Mesothelial cell of epicardium (in vitro differentiated cells): ENCODE measurements at regions not wholly inside any gene's neighbourhood (a gene's known extent, or its start where the extent isn't known, plus 50 kb on each side); places are given as distances from the start of the nearest gene placed in this dataset.

Experiments used
- DNase-seq, 2 experiments: peaks; one replicate each; pipeline ENCODE4 v3.0.0; 2021; ENCODE audit warnings: low spot score in 2 of 2; ENCODE audit not compliant: unreplicated experiment in 2 of 2
- H3K27ac Mint-ChIP-seq: 2 replicates; pipeline ENCODE4 v1.8.0; 2021; ENCODE audit warnings: mixed read lengths
- H3K27me3 Mint-ChIP-seq: 2 replicates; pipeline ENCODE4 v1.8.0; 2021; ENCODE audit warnings: low read depth, mixed read lengths
- H3K36me3 Mint-ChIP-seq: 2 replicates; pipeline ENCODE4 v1.8.0; 2021; ENCODE audit warnings: mixed read lengths
- H3K4me1 Mint-ChIP-seq: 2 replicates; pipeline ENCODE4 v1.8.0; 2021; ENCODE audit warnings: mixed read lengths
- H3K4me3 Mint-ChIP-seq: 2 replicates; pipeline ENCODE4 v1.8.0; 2021; ENCODE audit warnings: mild to moderate bottlenecking, moderate library complexity, mixed read lengths
- H3K9me3 Mint-ChIP-seq: 2 replicates; pipeline ENCODE4 v1.8.0; 2021; ENCODE audit warnings: mixed read lengths
- TF ChIP-seq, protein P1 (sequence below): fragments of 200-600 bp; sonication (generic); IDR thresholded peaks from one replicate; pipeline ENCODE4 v1.5.0; 2021; ENCODE audit warnings: antibody characterized with exemption; ENCODE audit not compliant: unreplicated experiment

DNA sequence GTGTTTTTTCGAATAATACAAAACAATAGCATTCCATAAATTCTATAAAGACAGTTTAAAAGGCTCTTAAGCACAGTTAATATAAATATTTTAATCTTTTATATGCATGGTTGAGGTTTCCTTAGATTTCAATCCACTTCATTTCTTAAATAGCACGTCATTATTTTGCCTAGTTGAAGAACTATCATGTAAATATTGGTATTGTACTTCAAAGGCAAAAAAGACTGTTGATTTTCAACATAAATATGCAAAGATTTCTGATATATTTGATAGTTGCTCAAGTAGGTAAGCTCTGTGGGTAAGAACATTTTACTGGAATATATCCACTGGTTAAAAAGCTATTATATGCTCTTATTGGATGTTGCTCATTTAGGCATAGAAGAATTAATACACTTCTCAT, 458.6 kb downstream of the NR2F1-AS1 start:
- no peaks in the 10 kb centered on the region for H3K36me3 Mint-ChIP-seq
- no peak overlapping the region for H3K27ac Mint-ChIP-seq
- peaks cover 13% of the 10 kb centered on the region for H3K4me1 Mint-ChIP-seq
- TF ChIP-seq, protein P1, sequence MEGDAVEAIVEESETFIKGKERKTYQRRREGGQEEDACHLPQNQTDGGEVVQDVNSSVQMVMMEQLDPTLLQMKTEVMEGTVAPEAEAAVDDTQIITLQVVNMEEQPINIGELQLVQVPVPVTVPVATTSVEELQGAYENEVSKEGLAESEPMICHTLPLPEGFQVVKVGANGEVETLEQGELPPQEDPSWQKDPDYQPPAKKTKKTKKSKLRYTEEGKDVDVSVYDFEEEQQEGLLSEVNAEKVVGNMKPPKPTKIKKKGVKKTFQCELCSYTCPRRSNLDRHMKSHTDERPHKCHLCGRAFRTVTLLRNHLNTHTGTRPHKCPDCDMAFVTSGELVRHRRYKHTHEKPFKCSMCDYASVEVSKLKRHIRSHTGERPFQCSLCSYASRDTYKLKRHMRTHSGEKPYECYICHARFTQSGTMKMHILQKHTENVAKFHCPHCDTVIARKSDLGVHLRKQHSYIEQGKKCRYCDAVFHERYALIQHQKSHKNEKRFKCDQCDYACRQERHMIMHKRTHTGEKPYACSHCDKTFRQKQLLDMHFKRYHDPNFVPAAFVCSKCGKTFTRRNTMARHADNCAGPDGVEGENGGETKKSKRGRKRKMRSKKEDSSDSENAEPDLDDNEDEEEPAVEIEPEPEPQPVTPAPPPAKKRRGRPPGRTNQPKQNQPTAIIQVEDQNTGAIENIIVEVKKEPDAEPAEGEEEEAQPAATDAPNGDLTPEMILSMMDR = no peak
- H3K27me3 Mint-ChIP-seq = no peaks in the 10 kb centered on the region
- no peak overlapping the region for H3K4me3 Mint-ChIP-seq
- H3K9me3 Mint-ChIP-seq = no peaks in the 10 kb centered on the region
- DNase-seq = no peak

DNA sequence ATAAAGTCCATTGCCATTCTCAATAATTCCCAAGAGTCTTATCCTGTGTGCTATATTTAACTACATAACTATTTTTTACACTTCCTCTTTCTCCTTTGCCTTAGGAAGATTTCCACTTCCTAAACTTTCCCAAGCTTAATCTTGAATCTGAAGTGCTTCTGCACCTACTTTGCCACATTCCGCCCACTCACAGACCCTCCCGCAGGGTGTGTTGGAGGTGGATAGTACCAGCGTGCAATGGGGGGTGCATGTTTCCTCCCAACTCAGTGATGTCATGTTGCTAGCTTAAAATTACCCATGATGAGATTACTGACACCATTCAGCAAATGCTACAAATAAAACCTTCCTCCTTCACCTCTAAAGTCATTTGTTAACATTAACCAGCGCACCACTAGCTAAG, 460.2 kb downstream of the NR2F1-AS1 start:
- TF ChIP-seq, protein P1 = no peak
- Mint-ChIP-seq H3K27ac (no peak overlapping the region), H3K4me3 (no peak overlapping the region), H3K9me3 (no peaks in the 10 kb centered on the region), H3K27me3 (no peaks in the 10 kb centered on the region), H3K36me3 (no peaks in the 10 kb centered on the region), H3K4me1 (peaks cover 13% of the 10 kb centered on the region)
- no peak for DNase-seq

DNA sequence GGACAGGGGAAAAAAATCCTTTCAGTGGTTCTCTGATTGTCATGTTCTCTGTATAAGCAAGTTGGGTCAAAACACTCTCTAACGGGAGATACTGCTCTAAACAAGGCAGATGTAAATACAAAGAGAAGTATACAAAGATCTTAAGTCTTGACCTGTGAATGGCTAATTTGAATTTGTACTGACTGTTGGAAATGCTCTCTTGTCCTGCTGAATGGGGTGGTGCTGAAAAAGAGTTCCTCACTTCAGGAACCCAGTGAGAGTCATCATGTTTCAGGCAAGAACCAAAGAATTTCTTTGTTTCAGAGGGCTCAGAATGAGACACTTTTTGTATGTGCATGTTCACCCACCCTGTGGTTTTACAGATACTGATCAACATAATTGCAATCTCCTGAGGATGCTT, 461.0 kb downstream of the NR2F1-AS1 start:
- DNase-seq = no peak
- Mint-ChIP-seq H3K4me1 (peaks cover 8% of the 10 kb centered on the region), H3K9me3 (no peaks in the 10 kb centered on the region), H3K4me3 (no peak overlapping the region), H3K36me3 (no peaks in the 10 kb centered on the region), H3K27ac (no peak overlapping the region), H3K27me3 (no peaks in the 10 kb centered on the region)
- TF ChIP-seq, protein P1 = no peak

DNA sequence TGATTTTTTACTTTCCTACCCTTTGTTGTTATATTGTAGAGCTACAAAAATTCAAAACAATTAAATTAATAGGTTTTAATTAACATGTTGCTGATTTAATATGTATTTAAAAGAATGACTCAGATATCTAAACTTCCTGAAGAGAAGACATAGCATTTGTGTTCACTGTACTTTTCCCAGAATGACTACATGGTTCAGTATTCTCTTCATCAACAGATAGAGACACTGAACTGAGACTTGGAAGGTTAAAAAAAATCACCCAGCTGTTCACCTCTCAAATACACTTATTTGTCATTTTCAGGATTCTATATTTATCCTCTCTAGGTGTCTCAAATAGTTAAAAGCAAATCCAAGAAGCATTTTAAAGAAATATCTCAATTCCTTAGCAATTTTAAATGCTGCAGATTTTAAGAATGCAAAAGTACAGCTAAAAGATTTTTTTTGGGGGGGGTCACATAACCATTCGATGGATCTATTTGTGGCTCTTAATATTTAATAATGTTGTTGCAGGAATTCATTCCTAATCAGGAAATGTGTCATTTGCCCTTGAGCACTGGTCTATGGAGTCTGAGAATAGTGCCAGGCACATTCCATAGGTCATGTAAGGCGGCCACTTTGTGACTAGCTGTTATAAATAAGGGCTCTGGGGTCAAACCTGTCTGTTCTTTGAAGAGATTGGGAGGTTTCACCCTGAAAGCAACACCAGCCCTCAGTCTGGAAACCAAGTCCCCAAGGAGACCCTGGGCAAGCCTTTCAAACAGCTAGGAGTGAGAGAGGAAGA, 463.1 kb downstream of the NR2F1-AS1 start:
- TF ChIP-seq, protein P1 = no peak
- H3K27ac Mint-ChIP-seq = no peak overlapping the region
- H3K36me3 Mint-ChIP-seq = no peaks in the 10 kb centered on the region
- H3K9me3 Mint-ChIP-seq = no peaks in the 10 kb centered on the region
- peaks cover 7% of the 10 kb centered on the region for H3K4me1 Mint-ChIP-seq
- no peaks in the 10 kb centered on the region for H3K27me3 Mint-ChIP-seq
- DNase-seq = no peak
- no peak overlapping the region for H3K4me3 Mint-ChIP-seq

DNA sequence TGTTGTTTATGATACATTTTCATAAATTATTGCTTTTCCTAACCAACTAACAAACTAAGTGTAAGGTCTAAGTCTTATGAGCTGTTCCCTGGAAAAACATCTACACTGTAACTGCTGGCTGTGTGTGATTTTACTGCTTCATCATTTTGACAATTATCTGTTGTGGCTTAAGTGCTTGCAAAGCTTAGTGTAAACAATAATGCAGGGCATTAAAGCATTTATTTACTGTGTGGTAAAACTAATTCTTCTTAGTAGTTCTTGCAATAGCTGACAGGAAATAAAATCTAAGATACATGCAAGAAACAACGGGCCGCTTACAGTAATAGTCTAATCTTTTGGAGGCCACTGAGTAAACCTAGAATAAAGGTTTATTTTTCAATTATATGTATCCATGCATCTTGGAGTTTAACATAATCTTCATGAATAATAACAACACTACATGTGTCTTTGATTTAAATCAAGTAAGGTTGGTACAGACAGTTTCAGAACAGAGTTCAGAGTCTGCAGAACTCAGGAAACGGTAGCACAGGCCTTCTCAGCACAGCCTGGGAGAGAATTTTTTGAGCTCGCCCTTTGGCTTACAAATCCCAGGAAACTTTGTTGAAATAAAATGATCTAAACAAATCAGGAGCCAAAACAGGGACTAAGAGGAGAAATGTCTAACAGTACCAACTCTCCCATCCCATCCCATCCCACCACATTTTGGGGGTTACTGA, 473.1 kb downstream of the NR2F1-AS1 start:
- H3K27me3 Mint-ChIP-seq = no peaks in the 10 kb centered on the region
- TF ChIP-seq, protein P1 = no peak
- no peaks in the 10 kb centered on the region for H3K36me3 Mint-ChIP-seq
- DNase-seq = no peak
- H3K4me3 Mint-ChIP-seq = no peak overlapping the region
- H3K27ac Mint-ChIP-seq = no peak overlapping the region
- H3K4me1 Mint-ChIP-seq = peaks cover 26% of the 10 kb centered on the region
- H3K9me3 Mint-ChIP-seq = no peaks in the 10 kb centered on the region
